HEK293 (cell line): ENCODE measurements at regions not wholly inside any gene's neighbourhood (a gene's known extent, or its start where the extent isn't known, plus 50 kb on each side); places are given as distances from the start of the nearest gene placed in this dataset.

ENCODE experiments used
- CTCF ChIA-PET: fragments of 350-600 bp; formaldehyde crosslinking; extraction: SDS; loops from one replicate; lab custom pipeline; 2021; ENCODE audit warnings: antibody characterized with exemption; lab: Yijun Ruan, JAX
- POLR2A ChIA-PET: fragments of 300-600 bp; formaldehyde crosslinking; extraction: SDS; loops from one replicate; lab custom pipeline; 2020; ENCODE audit warnings: antibody characterized with exemption, inconsistent platforms; lab: Yijun Ruan, JAX
- H3K27ac ChIP-seq: fragments of 200-500 bp; sonication (Bioruptor generic); 2 replicates; pipeline ENCODE4 v1.5.1; 2014; ENCODE audit warnings: low read depth, low read length, control low read depth, inconsistent platforms; ENCODE audit errors: extremely low read depth
- H3K36me3 ChIP-seq, 2 experiments: fragments of 200-500 bp in 1 of 2; sonication (Bioruptor generic) in 1 of 2; 1 replicate in 1 of 2; 2 replicates in 1 of 2; pipeline ENCODE4 v1.5.1; 2014 to 2017; ENCODE audit warnings: inconsistent platforms in 2 of 2, low read length in 2 of 2; ENCODE audit not compliant: control insufficient read depth in 2 of 2, insufficient read depth in 1 of 2
- H3K4me1 ChIP-seq: fragments of 200-500 bp; sonication (Bioruptor generic); 2 replicates; pipeline ENCODE4 v1.5.1; 2014; ENCODE audit warnings: mild to moderate bottlenecking, low read length, inconsistent platforms; ENCODE audit not compliant: control insufficient read depth, insufficient read depth
- H3K4me3 ChIP-seq: 2 replicates; pipeline ENCODE4 v1.5.1; 2011; ENCODE audit warnings: low read depth, mild to moderate bottlenecking, control low read depth, low read length, moderate library complexity
- H3K9me3 ChIP-seq: fragments of 200-500 bp; sonication (Bioruptor generic); 2 replicates; pipeline ENCODE4 v1.5.1; 2014; ENCODE audit warnings: low read depth, low read length, inconsistent platforms; ENCODE audit not compliant: control insufficient read depth, insufficient read depth
- BCL11A ChIP-seq: fragments of 450-650 bp; formaldehyde crosslinking; IDR thresholded peaks from 2 replicates; pipeline ENCODE4 v1.5.1; 2016; ENCODE audit warnings: low read depth, missing biosample characterization, missing genetic modification characterization
- FEZF1 ChIP-seq: fragments of 450-650 bp; formaldehyde crosslinking; IDR thresholded peaks from 2 replicates; pipeline ENCODE4 v1.5.1; 2016; ENCODE audit warnings: missing biosample characterization, missing genetic modification characterization
- GLI2 ChIP-seq: fragments of 450-650 bp; formaldehyde crosslinking; IDR thresholded peaks from 2 replicates; pipeline ENCODE4; 2017; ENCODE audit warnings: missing biosample characterization, missing genetic modification characterization, low read depth, borderline replicate concordance
- HOXC10 ChIP-seq: sonication (generic); formaldehyde crosslinking; IDR thresholded peaks from 2 replicates; pipeline ENCODE4 v1.8.1; 2023; ENCODE audit warnings: mild to moderate bottlenecking, missing genetic modification reagents
- KLF8 ChIP-seq: fragments of 450-650 bp; formaldehyde crosslinking; IDR thresholded peaks from 2 replicates; pipeline ENCODE4 v1.5.1; 2016; ENCODE audit warnings: missing biosample characterization, missing genetic modification characterization
- KLF9 ChIP-seq: fragments of 450-650 bp; formaldehyde crosslinking; IDR thresholded peaks from 2 replicates; pipeline ENCODE4 v1.5.1; 2016; ENCODE audit warnings: missing biosample characterization, missing genetic modification characterization, low read depth
- MEIS1 ChIP-seq: sonication (generic); formaldehyde crosslinking; IDR thresholded peaks from 2 replicates; pipeline ENCODE4 v1.8.1; 2022; ENCODE audit warnings: missing genetic modification reagents, mild to moderate bottlenecking, borderline replicate concordance
- PRDM6 ChIP-seq: fragments of 450-650 bp; formaldehyde crosslinking; IDR thresholded peaks from 2 replicates; pipeline ENCODE4 v1.5.1; 2017; ENCODE audit warnings: missing biosample characterization, missing genetic modification characterization
- SETDB1 ChIP-seq: IDR thresholded peaks from one replicate; pipeline ENCODE4 v1.6.1; 2017; ENCODE audit warnings: mild to moderate bottlenecking, low read length, moderate library complexity, mixed read lengths; ENCODE audit not compliant: insufficient read length
- WT1 ChIP-seq: fragments of 450-650 bp; formaldehyde crosslinking; IDR thresholded peaks from 2 replicates; pipeline ENCODE4 v1.5.1; 2016; ENCODE audit warnings: missing biosample characterization, missing genetic modification characterization
- ZBTB21 ChIP-seq: fragments of 450-650 bp; formaldehyde crosslinking; IDR thresholded peaks from 2 replicates; pipeline ENCODE4 v1.5.1; 2017; ENCODE audit warnings: missing biosample characterization, missing genetic modification characterization
- ZBTB7A ChIP-seq: fragments of 450-650 bp; formaldehyde crosslinking; IDR thresholded peaks from 2 replicates; pipeline ENCODE4 v1.5.1; 2016; ENCODE audit warnings: low read depth, missing biosample characterization, missing genetic modification characterization
- ZFHX2 ChIP-seq: fragments of 450-650 bp; formaldehyde crosslinking; conservative IDR thresholded peaks from 2 replicates; pipeline ENCODE4 v1.5.1; 2016; ENCODE audit warnings: missing biosample characterization, missing genetic modification characterization
- ZNF155 ChIP-seq: fragments of 450-650 bp; formaldehyde crosslinking; IDR thresholded peaks from 2 replicates; pipeline ENCODE4 v1.5.1; 2016; ENCODE audit warnings: missing biosample characterization, missing genetic modification characterization
- ZNF174 ChIP-seq: fragments of 450-650 bp; formaldehyde crosslinking; IDR thresholded peaks from 2 replicates; pipeline ENCODE4 v1.5.0; 2017; ENCODE audit warnings: missing biosample characterization, mild to moderate bottlenecking, missing genetic modification characterization
- ZNF223 ChIP-seq: fragments of 450-650 bp; formaldehyde crosslinking; IDR thresholded peaks from 2 replicates; pipeline ENCODE4 v1.5.1; 2016; ENCODE audit warnings: missing biosample characterization, missing genetic modification characterization
- ZNF354C ChIP-seq: fragments of 450-650 bp; formaldehyde crosslinking; IDR thresholded peaks from 2 replicates; pipeline ENCODE4 v1.5.1; 2016; ENCODE audit warnings: missing biosample characterization, missing genetic modification characterization, low read depth, borderline replicate concordance
- ZNF362 ChIP-seq: fragments of 450-650 bp; formaldehyde crosslinking; IDR thresholded peaks from 2 replicates; pipeline ENCODE4 v1.5.1; 2016; ENCODE audit warnings: missing biosample characterization, missing genetic modification characterization
- ZNF37A ChIP-seq: fragments of 450-650 bp; IDR thresholded peaks from 2 replicates; pipeline ENCODE4 v1.5.1; 2018; ENCODE audit warnings: missing biosample characterization, missing genetic modification characterization
- ZNF404 ChIP-seq: fragments of 450-650 bp; formaldehyde crosslinking; IDR thresholded peaks from 2 replicates; pipeline ENCODE4 v1.5.1; 2017; ENCODE audit warnings: missing biosample characterization, missing genetic modification characterization
- ZNF501 ChIP-seq: fragments of 450-650 bp; formaldehyde crosslinking; IDR thresholded peaks from 2 replicates; pipeline ENCODE4 v1.5.1; 2016; ENCODE audit warnings: missing biosample characterization, missing genetic modification characterization
- ZNF549 ChIP-seq: fragments of 450-650 bp; IDR thresholded peaks from 2 replicates; pipeline ENCODE4 v1.5.1; 2018; ENCODE audit warnings: missing biosample characterization, missing genetic modification characterization, mild to moderate bottlenecking, inconsistent platforms, moderate library complexity
- ZNF571 ChIP-seq: fragments of 450-650 bp; formaldehyde crosslinking; IDR thresholded peaks from 2 replicates; pipeline ENCODE4 v1.5.0; 2017; ENCODE audit warnings: missing biosample characterization, missing genetic modification characterization
- ZNF623 ChIP-seq: fragments of 450-650 bp; formaldehyde crosslinking; IDR thresholded peaks from 2 replicates; pipeline ENCODE4 v1.5.1; 2016; ENCODE audit warnings: missing biosample characterization, missing genetic modification characterization
- ZNF654 ChIP-seq: fragments of 450-650 bp; formaldehyde crosslinking; IDR thresholded peaks from 2 replicates; pipeline ENCODE4 v1.5.1; 2016; ENCODE audit warnings: low read depth, missing biosample characterization, missing genetic modification characterization
- ZNF677 ChIP-seq: fragments of 450-650 bp; IDR thresholded peaks from 2 replicates; pipeline ENCODE4 v1.5.0; 2018; ENCODE audit warnings: missing biosample characterization, mild to moderate bottlenecking, missing genetic modification characterization, moderate library complexity
- ZNF76 ChIP-seq: fragments of 450-650 bp; formaldehyde crosslinking; IDR thresholded peaks from 2 replicates; pipeline ENCODE4; 2016; ENCODE audit warnings: low read depth, missing biosample characterization, missing genetic modification characterization, borderline replicate concordance
- TF ChIP-seq, protein P1 (sequence below): fragments of 450-650 bp; formaldehyde crosslinking; IDR thresholded peaks from 2 replicates; pipeline ENCODE4 v1.5.1; 2016; ENCODE audit warnings: missing biosample characterization, missing genetic modification characterization
- TF ChIP-seq, protein P2 (sequence below): fragments of 450-650 bp; formaldehyde crosslinking; IDR thresholded peaks from 2 replicates; pipeline ENCODE4 v1.5.1; 2016; ENCODE audit warnings: missing biosample characterization, missing genetic modification characterization
- TF ChIP-seq, protein P3 (sequence below): fragments of 450-650 bp; formaldehyde crosslinking; IDR thresholded peaks from 2 replicates; pipeline ENCODE4 v1.5.1; 2016; ENCODE audit warnings: missing biosample characterization, missing genetic modification characterization

- ChIA-PET POLR2A (no interaction called here), CTCF (interaction anchor here (0.8 kb wide), 1 partner anchor 446 kb away, joined by 3 read pairs; no protein-coding TSS in a partner anchor)
- Histone ChIP-seq H3K4me3 (no peak overlapping the region), H3K27ac (no peak overlapping the region), H3K4me1 (no peaks in the 10 kb centered on the region), H3K9me3 (no peaks in the 10 kb centered on the region), H3K36me3 (no peaks in the 10 kb centered on the region)
- TF ChIP-seq ZNF354C (tag by site-specific recombination) = no peak
- no peak for TF ChIP-seq ZNF223 (tag by site-specific recombination)
- TF ChIP-seq ZNF174 (tag by site-specific recombination) = no peak
- no peak for TF ChIP-seq ZNF571
- TF ChIP-seq ZBTB7A (tag by site-specific recombination) = no peak
- no peak for TF ChIP-seq KLF9
- no peak for TF ChIP-seq BCL11A (tag by site-specific recombination)
- TF ChIP-seq KLF8 (tag by site-specific recombination) = no peak
- TF ChIP-seq ZFHX2 = no peak
- no peak for TF ChIP-seq ZNF549 (tag by site-specific recombination)
- TF ChIP-seq ZNF654 (tag by site-specific recombination) = no peak
- no peak for TF ChIP-seq PRDM6 (tag by site-specific recombination)
- TF ChIP-seq, protein P1, sequence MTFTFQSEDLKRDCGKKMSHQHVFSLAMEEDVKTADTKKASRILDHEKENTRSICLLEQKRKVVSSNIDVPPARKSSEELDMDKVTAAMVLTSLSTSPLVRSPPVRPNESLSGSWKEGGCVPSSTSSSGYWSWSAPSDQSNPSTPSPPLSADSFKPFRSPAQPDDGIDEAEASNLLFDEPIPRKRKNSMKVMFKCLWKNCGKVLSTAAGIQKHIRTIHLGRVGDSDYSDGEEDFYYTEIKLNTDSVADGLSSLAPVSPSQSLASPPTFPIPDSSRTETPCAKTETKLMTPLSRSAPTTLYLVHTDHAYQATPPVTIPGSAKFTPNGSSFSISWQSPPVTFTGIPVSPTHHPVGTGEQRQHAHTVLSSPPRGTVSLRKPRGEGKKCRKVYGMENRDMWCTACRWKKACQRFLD (tag by site-specific recombination) = no peak
- no peak for TF ChIP-seq ZNF501
- TF ChIP-seq, protein P2, sequence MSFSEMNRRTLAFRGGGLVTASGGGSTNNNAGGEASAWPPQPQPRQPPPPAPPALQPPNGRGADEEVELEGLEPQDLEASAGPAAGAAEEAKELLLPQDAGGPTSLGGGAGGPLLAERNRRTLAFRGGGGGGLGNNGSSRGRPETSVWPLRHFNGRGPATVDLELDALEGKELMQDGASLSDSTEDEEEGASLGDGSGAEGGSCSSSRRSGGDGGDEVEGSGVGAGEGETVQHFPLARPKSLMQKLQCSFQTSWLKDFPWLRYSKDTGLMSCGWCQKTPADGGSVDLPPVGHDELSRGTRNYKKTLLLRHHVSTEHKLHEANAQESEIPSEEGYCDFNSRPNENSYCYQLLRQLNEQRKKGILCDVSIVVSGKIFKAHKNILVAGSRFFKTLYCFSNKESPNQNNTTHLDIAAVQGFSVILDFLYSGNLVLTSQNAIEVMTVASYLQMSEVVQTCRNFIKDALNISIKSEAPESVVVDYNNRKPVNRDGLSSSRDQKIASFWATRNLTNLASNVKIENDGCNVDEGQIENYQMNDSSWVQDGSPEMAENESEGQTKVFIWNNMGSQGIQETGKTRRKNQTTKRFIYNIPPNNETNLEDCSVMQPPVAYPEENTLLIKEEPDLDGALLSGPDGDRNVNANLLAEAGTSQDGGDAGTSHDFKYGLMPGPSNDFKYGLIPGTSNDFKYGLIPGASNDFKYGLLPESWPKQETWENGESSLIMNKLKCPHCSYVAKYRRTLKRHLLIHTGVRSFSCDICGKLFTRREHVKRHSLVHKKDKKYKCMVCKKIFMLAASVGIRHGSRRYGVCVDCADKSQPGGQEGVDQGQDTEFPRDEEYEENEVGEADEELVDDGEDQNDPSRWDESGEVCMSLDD (tag by site-specific recombination) = no peak
- TF ChIP-seq ZNF677 (tag by site-specific recombination) = no peak
- TF ChIP-seq ZBTB21 = no peak
- TF ChIP-seq ZNF623 = no peak
- no peak for TF ChIP-seq ZNF362
Measured at GRCh38 chr18:1777843-1778242, 793.5 kb downstream of the METTL4 start.

- no peaks in the 10 kb centered on the region for H3K4me1 ChIP-seq
- no peak overlapping the region for H3K27ac ChIP-seq
- ChIA-PET CTCF (interaction anchor here (0.8 kb wide), 1 partner anchor 445 kb away, joined by 3 read pairs; no protein-coding TSS in a partner anchor), POLR2A (no interaction called here)
- H3K4me3 ChIP-seq = no peak overlapping the region
- H3K9me3 ChIP-seq = no peaks in the 10 kb centered on the region
- H3K36me3 ChIP-seq = no peaks in the 10 kb centered on the region
- TF ChIP-seq, protein P3, sequence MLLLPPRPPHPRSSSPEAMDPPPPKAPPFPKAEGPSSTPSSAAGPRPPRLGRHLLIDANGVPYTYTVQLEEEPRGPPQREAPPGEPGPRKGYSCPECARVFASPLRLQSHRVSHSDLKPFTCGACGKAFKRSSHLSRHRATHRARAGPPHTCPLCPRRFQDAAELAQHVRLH (tag by site-specific recombination) = no peak
- no peak for TF ChIP-seq SETDB1
- no peak for TF ChIP-seq ZNF37A
- no peak for TF ChIP-seq WT1
- no peak for TF ChIP-seq HOXC10 (CRISPR knock-in tag)
- no peak for TF ChIP-seq MEIS1 (CRISPR knock-in tag)
- no peak for TF ChIP-seq FEZF1 (tag by site-specific recombination)
- TF ChIP-seq GLI2 (tag by site-specific recombination) = no peak
- no peak for TF ChIP-seq ZNF404 (tag by site-specific recombination)
- TF ChIP-seq ZNF155 (tag by site-specific recombination) = no peak
- TF ChIP-seq ZNF76 (tag by site-specific recombination) = no peak
Measured at GRCh38 chr18:1778496-1779178, 792.7 kb downstream of the METTL4 start.
